Choroid plexus epithelial cell (primary cell): ENCODE measurements at regions not wholly inside any gene's neighbourhood (a gene's known extent, or its start where the extent isn't known, plus 50 kb on each side); places are given as distances from the start of the nearest gene placed in this dataset.

Experiments used
- DNase-seq: peaks from one replicate; pipeline ENCODE4 v3.0.0-alpha.2; 2010; ENCODE audit warnings: low read depth
- H3K4me3 ChIP-seq: 2 replicates; pipeline ENCODE4 v1.5.1; 2011; ENCODE audit warnings: low read depth, mild to moderate bottlenecking, control low read depth, low read length, moderate library complexity
- TF ChIP-seq, protein P1 (sequence below): conservative IDR thresholded peaks from 2 replicates; pipeline ENCODE4 v1.5.1; 2011; ENCODE audit warnings: low read depth, mild to moderate bottlenecking, control low read depth, inconsistent platforms, low read length, moderate library complexity

GRCh38 chr13:69458013-69458412 lies 649.6 kb upstream of the ATXN8OS start:
- no peak for DNase-seq
- TF ChIP-seq, protein P1, sequence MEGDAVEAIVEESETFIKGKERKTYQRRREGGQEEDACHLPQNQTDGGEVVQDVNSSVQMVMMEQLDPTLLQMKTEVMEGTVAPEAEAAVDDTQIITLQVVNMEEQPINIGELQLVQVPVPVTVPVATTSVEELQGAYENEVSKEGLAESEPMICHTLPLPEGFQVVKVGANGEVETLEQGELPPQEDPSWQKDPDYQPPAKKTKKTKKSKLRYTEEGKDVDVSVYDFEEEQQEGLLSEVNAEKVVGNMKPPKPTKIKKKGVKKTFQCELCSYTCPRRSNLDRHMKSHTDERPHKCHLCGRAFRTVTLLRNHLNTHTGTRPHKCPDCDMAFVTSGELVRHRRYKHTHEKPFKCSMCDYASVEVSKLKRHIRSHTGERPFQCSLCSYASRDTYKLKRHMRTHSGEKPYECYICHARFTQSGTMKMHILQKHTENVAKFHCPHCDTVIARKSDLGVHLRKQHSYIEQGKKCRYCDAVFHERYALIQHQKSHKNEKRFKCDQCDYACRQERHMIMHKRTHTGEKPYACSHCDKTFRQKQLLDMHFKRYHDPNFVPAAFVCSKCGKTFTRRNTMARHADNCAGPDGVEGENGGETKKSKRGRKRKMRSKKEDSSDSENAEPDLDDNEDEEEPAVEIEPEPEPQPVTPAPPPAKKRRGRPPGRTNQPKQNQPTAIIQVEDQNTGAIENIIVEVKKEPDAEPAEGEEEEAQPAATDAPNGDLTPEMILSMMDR, result no peak
- no peak overlapping the region for H3K4me3 ChIP-seq

DNA sequence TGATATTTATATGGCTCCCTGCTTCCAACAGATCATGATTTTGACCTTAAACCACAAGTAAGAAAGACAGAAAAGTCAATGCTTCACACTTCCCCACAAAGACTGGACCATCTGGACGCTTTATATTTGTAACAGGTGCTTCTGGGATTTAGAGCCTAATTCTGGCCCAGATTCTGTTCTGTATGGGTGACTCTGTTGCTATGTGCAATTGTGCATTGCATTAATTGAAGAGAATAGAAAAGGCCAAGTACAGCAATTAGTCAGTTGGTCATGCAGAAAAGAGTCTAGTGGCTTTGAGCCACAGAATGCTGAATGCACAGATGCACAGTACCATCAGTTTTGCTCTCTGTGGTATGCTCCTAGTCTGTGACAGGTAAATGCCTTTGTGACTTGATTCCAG lies 657.4 kb upstream of the ATXN8OS start:
- no peak for DNase-seq
- no peak overlapping the region for H3K4me3 ChIP-seq
- TF ChIP-seq, protein P1, result no peak

DNA sequence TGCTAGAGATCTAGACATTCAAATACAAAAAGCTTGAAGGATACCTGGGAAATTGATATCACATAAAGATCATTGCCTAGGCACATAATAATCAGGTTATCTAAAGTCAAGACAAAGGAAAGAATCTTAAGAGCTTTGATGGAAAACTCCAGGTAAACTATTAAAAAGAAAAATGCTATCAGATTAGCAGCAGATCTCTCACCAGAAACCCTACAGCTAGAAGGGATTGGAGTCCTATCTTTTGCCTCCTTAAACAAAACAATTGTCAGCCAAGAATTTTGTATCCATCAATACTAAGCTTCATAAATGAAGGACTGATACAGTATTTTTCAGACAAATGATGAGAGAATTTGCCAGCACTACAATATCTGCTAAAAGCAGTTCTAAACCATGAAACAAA lies 682.4 kb upstream of the ATXN8OS start:
- no peak overlapping the region for H3K4me3 ChIP-seq
- TF ChIP-seq, protein P1, result no peak
- DNase-seq, result no peak

DNA sequence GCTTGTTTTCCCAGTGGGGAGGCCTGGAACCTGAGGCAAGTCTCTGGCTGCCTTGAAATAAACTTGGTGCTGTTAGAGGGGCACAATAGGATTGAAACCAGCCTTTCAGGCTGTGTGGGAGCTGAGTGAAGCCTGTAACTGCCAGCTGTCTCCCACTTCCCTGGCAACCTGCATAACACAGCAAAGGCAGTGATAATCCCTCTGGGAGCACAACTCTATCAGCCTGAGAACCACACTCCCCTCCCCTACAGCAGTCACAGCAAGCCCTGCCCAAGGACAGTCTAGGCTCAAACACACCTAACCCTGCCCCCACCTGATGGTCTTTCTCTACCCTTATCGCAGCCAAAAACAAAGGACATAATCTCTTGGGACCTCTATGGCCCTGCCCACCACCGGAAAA lies 683.8 kb upstream of the ATXN8OS start:
- no peak for DNase-seq
- H3K4me3 ChIP-seq, result no peak overlapping the region
- TF ChIP-seq, protein P1, result no peak

DNA sequence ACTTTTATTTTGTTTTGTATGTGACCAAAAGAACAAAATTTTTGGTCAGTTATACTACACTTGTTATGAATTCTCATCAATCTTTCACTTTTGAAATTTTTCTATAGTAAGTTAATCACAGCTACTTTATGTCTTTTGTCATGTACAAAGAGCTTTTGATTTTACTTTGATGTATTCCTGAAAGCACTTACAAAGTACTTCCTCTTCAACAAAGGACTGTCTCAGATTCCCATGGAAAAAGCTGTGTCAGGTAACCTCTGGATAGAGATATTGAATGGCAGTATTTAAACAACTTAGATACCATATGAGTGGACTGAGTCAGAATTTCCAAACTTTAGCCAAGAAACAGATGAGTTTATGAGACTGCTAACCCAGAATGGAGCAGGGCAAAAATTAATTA lies 689.3 kb upstream of the ATXN8OS start:
- no peak for DNase-seq
- H3K4me3 ChIP-seq, result no peak overlapping the region
- TF ChIP-seq, protein P1, result no peak

DNA sequence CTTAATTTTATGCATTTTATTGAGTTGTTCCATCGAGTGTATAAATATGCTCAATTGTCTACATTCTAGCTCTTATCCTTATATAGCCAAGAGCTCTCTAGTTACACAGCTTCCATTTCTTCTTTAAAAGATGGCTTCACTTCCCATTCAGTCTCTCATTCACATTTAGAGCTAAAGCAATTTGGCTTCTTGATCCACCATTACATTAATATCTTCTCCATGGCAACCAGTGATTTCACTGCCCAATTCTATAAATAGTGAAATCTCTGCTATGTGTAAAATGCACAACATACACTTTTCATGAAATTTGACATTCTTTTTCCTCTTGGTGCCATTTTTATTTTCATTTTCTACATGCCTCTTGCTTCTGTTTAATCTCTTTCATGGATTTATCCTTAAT lies 696.9 kb upstream of the ATXN8OS start:
- TF ChIP-seq, protein P1, result no peak
- no peak overlapping the region for H3K4me3 ChIP-seq
- no peak for DNase-seq

DNA sequence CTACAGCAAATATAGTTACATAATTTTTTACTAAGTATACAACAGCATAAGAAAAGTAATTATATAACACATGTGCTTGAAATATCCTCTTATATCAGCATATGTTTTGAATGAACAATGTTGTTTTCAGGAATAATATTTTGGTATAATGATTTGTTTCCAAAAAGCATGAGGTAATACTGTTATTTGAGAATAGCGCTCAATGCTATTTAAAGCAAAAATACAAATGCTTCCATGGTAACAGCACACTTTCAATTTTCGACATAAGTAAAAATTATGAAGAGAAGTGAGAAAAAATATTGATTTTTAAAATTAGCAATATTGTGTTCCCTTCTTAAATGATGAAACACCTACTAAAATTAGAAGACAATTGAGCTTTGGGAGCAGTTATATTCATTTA lies 715.9 kb upstream of the ATXN8OS start:
- H3K4me3 ChIP-seq, result no peak overlapping the region
- TF ChIP-seq, protein P1, result no peak
- no peak for DNase-seq
